ENCODE measurements at regions not wholly inside any gene's neighbourhood (a gene's known extent, or its start where the extent isn't known, plus 50 kb on each side); places are given as distances from the start of the nearest gene placed in this dataset.

- no peak for TF ChIP-seq CTCF (IDR thresholded peaks at IDR 0.05; ENCODE audit: insufficient read depth, low read length, severe bottlenecking)
- Histone ChIP-seq H3K4me3 (ENCODE audit: low read depth, low read length) (no peak overlapping the region), H3K36me3 (ENCODE audit: control insufficient read depth, insufficient read depth, low read length) (no peaks in the 10 kb centered on the region), H3K27me3 (ENCODE audit: control insufficient read depth, insufficient read depth, low read length) (no peaks in the 10 kb centered on the region)
- DNase-seq (ENCODE audit: low read depth) (no peak), FAIRE-seq (no peak)
Observed at GRCh38 chr3:174710612-174711011, 148.5 kb upstream of the NAALADL2 start.

GRCh38 chr3:174715386-174715785 is 143.7 kb upstream of the NAALADL2 start:
- TF ChIP-seq CTCF (IDR thresholded peaks at IDR 0.05; ENCODE audit: insufficient read depth, low read length, severe bottlenecking), result no peak
- no peak for DNase-seq (ENCODE audit: low read depth)
- Histone ChIP-seq H3K36me3 (ENCODE audit: control insufficient read depth, insufficient read depth, low read length) (no peaks in the 10 kb centered on the region), H3K4me3 (ENCODE audit: low read depth, low read length) (no peak overlapping the region), H3K27me3 (ENCODE audit: control insufficient read depth, insufficient read depth, low read length) (no peaks in the 10 kb centered on the region)
- no peak for FAIRE-seq

GRCh38 chr3:174716956-174717505 is 142.1 kb upstream of the NAALADL2 start:
- Histone ChIP-seq H3K27me3 (ENCODE audit: control insufficient read depth, insufficient read depth, low read length) (no peaks in the 10 kb centered on the region), H3K36me3 (ENCODE audit: control insufficient read depth, insufficient read depth, low read length) (no peaks in the 10 kb centered on the region), H3K4me3 (ENCODE audit: low read depth, low read length) (no peak overlapping the region)
- FAIRE-seq (no peak), DNase-seq (ENCODE audit: low read depth) (no peak)
- TF ChIP-seq CTCF (IDR thresholded peaks at IDR 0.05; ENCODE audit: insufficient read depth, low read length, severe bottlenecking), result no peak

GRCh38 chr3:174720717-174721116 is 138.4 kb upstream of the NAALADL2 start:
- Histone ChIP-seq H3K4me3 (ENCODE audit: low read depth, low read length) (no peak overlapping the region), H3K36me3 (ENCODE audit: control insufficient read depth, insufficient read depth, low read length) (no peaks in the 10 kb centered on the region), H3K27me3 (ENCODE audit: control insufficient read depth, insufficient read depth, low read length) (no peaks in the 10 kb centered on the region)
- TF ChIP-seq CTCF (IDR thresholded peaks at IDR 0.05; ENCODE audit: insufficient read depth, low read length, severe bottlenecking), result no peak
- FAIRE-seq, result no peak
- no peak for DNase-seq (ENCODE audit: low read depth)

GRCh38 chr3:174725303-174725702 is 133.8 kb upstream of the NAALADL2 start:
- FAIRE-seq, result no peak
- no peaks in the 10 kb centered on the region for H3K36me3 ChIP-seq (ENCODE audit: control insufficient read depth, insufficient read depth, low read length)
- H3K27me3 ChIP-seq (ENCODE audit: control insufficient read depth, insufficient read depth, low read length), result no peaks in the 10 kb centered on the region
- H3K4me3 ChIP-seq (ENCODE audit: low read depth, low read length), result no peak overlapping the region
- no peak for TF ChIP-seq CTCF (IDR thresholded peaks at IDR 0.05; ENCODE audit: insufficient read depth, low read length, severe bottlenecking)
- DNase-seq (ENCODE audit: low read depth), result no peak

- TF ChIP-seq CTCF (IDR thresholded peaks at IDR 0.05; ENCODE audit: insufficient read depth, low read length, severe bottlenecking), result no peak
- DNase-seq (ENCODE audit: low read depth), result no peak
- Histone ChIP-seq H3K36me3 (ENCODE audit: control insufficient read depth, insufficient read depth, low read length) (no peaks in the 10 kb centered on the region), H3K4me3 (ENCODE audit: low read depth, low read length) (no peak overlapping the region), H3K27me3 (ENCODE audit: control insufficient read depth, insufficient read depth, low read length) (no peaks in the 10 kb centered on the region)
- no peak for FAIRE-seq
Observed at GRCh38 chr3:174737966-174738365, 121.2 kb upstream of the NAALADL2 start.

Measured in bronchial epithelial cell (primary cell).